ENCODE measurements at regions not wholly inside any gene's neighbourhood (a gene's known extent, or its start where the extent isn't known, plus 50 kb on each side); places are given as distances from the start of the nearest gene placed in this dataset.

DNA sequence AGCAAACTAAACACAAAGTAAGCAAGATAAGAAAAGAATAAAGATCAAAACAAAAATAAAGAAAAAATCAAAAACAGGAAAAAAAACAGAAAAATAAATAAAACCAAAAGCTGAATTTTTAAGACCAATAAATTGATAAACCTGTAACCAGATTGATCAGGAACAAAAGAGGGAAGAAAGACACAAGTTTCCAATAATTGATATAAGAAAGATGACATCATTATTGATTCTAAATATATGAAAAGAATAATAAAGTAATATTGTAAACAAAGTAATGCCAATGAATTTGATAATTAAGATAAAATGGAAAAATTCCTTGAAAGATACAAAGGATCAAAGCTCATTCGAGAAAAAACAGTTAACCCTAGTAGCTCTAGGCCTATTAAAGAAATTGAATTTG lies 394.6 kb upstream of the LRATD1 start:
- WGBS (ENCODE audit: extremely low coverage, insufficient read length, low lambda C conversion rate): no CpG with 5 or more reads among the region's 1 CpG
- H3K36me3 Mint-ChIP-seq (ENCODE audit: insufficient read depth in 1 of 3, low read depth in 3 of 3): peaks cover 0 to 4% (median 0%) of the 10 kb centered on the region in 3 experiments; a peak in 3 of 7 replicates
- H2AFZ ChIP-seq (ENCODE audit: low read length): no peak overlapping the region

More for the DNA sequence above, 394.6 kb upstream of the LRATD1 start:
- H3K56ac ChIP-seq (ENCODE audit: insufficient read length, low read depth, low read length): no peak overlapping the region
- peaks cover 0 to 2% of the 10 kb centered on the region in 2 experiments; a peak in 2 of 5 replicates for H3K9me3 Mint-ChIP-seq
- no peak overlapping the region for H4K5ac ChIP-seq (ENCODE audit: insufficient read length, low read depth, low read length)
- H3K79me2 ChIP-seq (ENCODE audit: insufficient read depth, low read length): no peaks in the 10 kb centered on the region
- H2AK5ac ChIP-seq (ENCODE audit: insufficient read length, low read length): no peak overlapping the region
- H2BK120ac ChIP-seq (ENCODE audit: low read depth, low read length, poor library complexity, severe bottlenecking): no peak overlapping the region
- H4K91ac ChIP-seq (ENCODE audit: insufficient read length, low read depth, low read length): no peak overlapping the region
- H3T11ph ChIP-seq (ENCODE audit: low read length): no peak overlapping the region
- no peak overlapping the region for H2BK20ac ChIP-seq (ENCODE audit: low read depth, low read length, poor library complexity, severe bottlenecking)
- no peak overlapping the region for H3K27ac ChIP-seq (ENCODE audit: insufficient read length, low read depth, low read length)
- H3K4me3 Mint-ChIP-seq: no peak overlapping the region
- no peaks in the 10 kb centered on the region for H4K20me1 ChIP-seq (ENCODE audit: control insufficient read depth, insufficient read depth, insufficient read length)
- no peak overlapping the region for H3K23ac ChIP-seq (ENCODE audit: insufficient read length, low read depth, low read length)
- H2BK15ac ChIP-seq (ENCODE audit: low read depth, low read length): no peak overlapping the region
- H3K23me2 ChIP-seq (ENCODE audit: insufficient read length, low read depth, low read length, poor library complexity, severe bottlenecking): no peaks in the 10 kb centered on the region
- TF ChIP-seq CTCF (conservative IDR thresholded peaks at IDR 0.05): no peak
- no peak overlapping the region for H2BK5ac ChIP-seq (ENCODE audit: insufficient read length, low read length)
- H2BK12ac ChIP-seq (ENCODE audit: insufficient read length, low read depth, low read length): no peak overlapping the region
- peaks cover 33% of the 10 kb centered on the region for H3K27me3 Mint-ChIP-seq (ENCODE audit: low read depth)
- no peak overlapping the region for H3K27ac Mint-ChIP-seq
- H3K4me2 ChIP-seq (ENCODE audit: insufficient read depth, insufficient read length, low read length): no peak overlapping the region
- H3K4ac ChIP-seq (ENCODE audit: low read depth, low read length): no peak overlapping the region
- H4K8ac ChIP-seq (replicated peaks; ENCODE audit: insufficient read length, low read depth, low read length): no peak overlapping the region
- no peak for DNase-seq
- no peaks in the 10 kb centered on the region for H3K79me1 ChIP-seq (ENCODE audit: insufficient read depth, low read depth, low read length, poor library complexity, severe bottlenecking)
- H3K4me1 ChIP-seq (ENCODE audit: insufficient read depth, low read length): peaks cover 8% of the 10 kb centered on the region; the same call in 1 of the 2 replicates
- no peaks in the 10 kb centered on the region for H3K9me3 ChIP-seq (ENCODE audit: control insufficient read depth, low read depth, low read length)
- no peaks in the 10 kb centered on the region for H3K27me3 ChIP-seq (ENCODE audit: insufficient read depth, low read length)
- no peak overlapping the region for H3K9ac ChIP-seq (ENCODE audit: extremely low read depth, insufficient read length, low read length)
- peaks cover 10 to 22% of the 10 kb centered on the region in 2 experiments; a peak in 3 of 4 replicates for H3K4me1 Mint-ChIP-seq
- no peak overlapping the region for H3K18ac ChIP-seq (ENCODE audit: insufficient read length, low read depth, low read length)
- no peak overlapping the region for H3K14ac ChIP-seq (ENCODE audit: insufficient read depth, low read length)
